Stimulated activated naive CD4-positive, alpha-beta T cell (primary cell): ENCODE measurements at regions not wholly inside any gene's neighbourhood (a gene's known extent, or its start where the extent isn't known, plus 50 kb on each side); places are given as distances from the start of the nearest gene placed in this dataset.
"Not testable (repeated sequence)": the region's sequence is repeated elsewhere in the genome, so short reads cannot be mapped to it uniquely, and the experiment has no call there.

Experiments
- DNase-seq, 6 experiments: peaks; one replicate each; lab custom pipeline; 2025; lab: John Stamatoyannopoulos, UW

GRCh38 chr21:15119486-15119885, 54.7 kb upstream of the NRIP1 start:
- no peak for DNase-seq

GRCh38 chr21:15121097-15121654, 56.4 kb upstream of the NRIP1 start:
- no peak for DNase-seq

- no peak for DNase-seq
Observed at GRCh38 chr21:15121655-15122120, 56.9 kb upstream of the NRIP1 start.

- no peak for DNase-seq
Observed at GRCh38 chr21:15122241-15122640, 57.4 kb upstream of the NRIP1 start.

GRCh38 chr21:15124731-15125130, 59.9 kb upstream of the NRIP1 start:
- DNase-seq = no peak

- no peak for DNase-seq
Observed at GRCh38 chr21:15126948-15127347, 62.1 kb upstream of the NRIP1 start.

- no peak for DNase-seq
Observed at GRCh38 chr21:15127437-15127836, 62.6 kb upstream of the NRIP1 start.

- no peak for DNase-seq
Observed at GRCh38 chr21:15128267-15128666, 63.5 kb upstream of the NRIP1 start.

GRCh38 chr21:15128714-15129113, 63.9 kb upstream of the NRIP1 start:
- not testable (repeated sequence) for DNase-seq

GRCh38 chr21:15130326-15130725, 65.5 kb upstream of the NRIP1 start:
- DNase-seq = no peak

- no peak for DNase-seq
Observed at GRCh38 chr21:15130751-15131150, 66.0 kb upstream of the NRIP1 start.

- no peak for DNase-seq
Observed at GRCh38 chr21:15132781-15133180, 68.0 kb upstream of the NRIP1 start.

GRCh38 chr21:15134701-15135470, 70.1 kb upstream of the NRIP1 start:
- DNase-seq = no peak

GRCh38 chr21:15135867-15136629, 71.2 kb upstream of the NRIP1 start:
- no peak for DNase-seq

GRCh38 chr21:15138490-15138889, 73.7 kb upstream of the NRIP1 start:
- DNase-seq = no peak

- no peak for DNase-seq
Observed at GRCh38 chr21:15139898-15140297, 75.1 kb upstream of the NRIP1 start.

GRCh38 chr21:15140321-15141019, 75.7 kb upstream of the NRIP1 start:
- DNase-seq = no peak

- no peak for DNase-seq
Observed at GRCh38 chr21:15141261-15141970, 76.6 kb upstream of the NRIP1 start.

- no peak for DNase-seq
Observed at GRCh38 chr21:15144026-15144425, 79.2 kb upstream of the NRIP1 start.

GRCh38 chr21:15148437-15148836, 83.6 kb upstream of the NRIP1 start:
- no peak for DNase-seq

GRCh38 chr21:15149600-15150224, 84.9 kb upstream of the NRIP1 start:
- DNase-seq = no peak
